ENCODE measurements at regions not wholly inside any gene's neighbourhood (a gene's known extent, or its start where the extent isn't known, plus 50 kb on each side); places are given as distances from the start of the nearest gene placed in this dataset.

DNA sequence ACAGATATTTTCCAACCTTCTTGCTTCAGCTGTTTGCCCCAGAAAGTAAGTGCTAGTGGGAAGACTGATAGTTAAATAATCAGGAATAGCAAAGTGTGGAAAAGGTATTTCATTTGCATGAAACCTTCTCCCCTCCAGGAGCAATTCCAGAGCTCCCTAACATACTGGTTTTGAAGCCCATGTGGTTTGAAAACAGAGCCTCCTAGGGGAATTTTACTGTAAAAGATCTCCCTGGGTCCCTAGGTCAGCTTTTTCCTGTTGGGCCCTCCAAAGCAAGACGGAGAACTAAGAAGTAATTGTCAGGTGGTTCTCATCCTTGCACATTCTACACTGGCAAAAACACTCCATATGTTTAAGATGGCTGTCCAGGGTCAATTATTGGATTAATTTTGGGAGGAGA, 218.7 kb upstream of the FOXD3 start:
- Mint-ChIP-seq H3K4me3 (no peak overlapping the region), H3K9me3 (no peaks in the 10 kb centered on the region), H3K27me3 (peaks cover 11% of the 10 kb centered on the region), H3K4me1 (no peaks in the 10 kb centered on the region), H3K27ac (no peak overlapping the region), H3K36me3 (no peaks in the 10 kb centered on the region)
- DNase-seq = no peak

DNA sequence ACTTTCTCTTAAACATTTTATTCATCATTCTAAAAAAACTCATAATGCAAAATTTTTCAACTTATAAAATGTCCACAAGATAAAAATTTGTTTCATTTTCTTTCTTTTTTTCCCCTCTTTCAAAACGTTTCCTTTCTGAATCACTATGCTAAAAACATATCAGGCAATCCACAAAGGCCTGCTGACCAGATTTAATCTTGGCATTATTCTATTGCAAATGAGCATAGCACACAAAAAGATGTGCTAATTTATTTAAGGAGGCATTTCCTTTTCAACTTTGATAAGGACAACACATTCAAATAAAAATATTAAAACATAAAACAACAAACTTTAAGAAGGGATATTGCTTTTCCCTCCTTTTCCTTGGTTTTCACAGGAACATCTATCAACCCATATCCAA, 215.3 kb upstream of the FOXD3 start:
- no peak for DNase-seq
- H3K4me1 Mint-ChIP-seq = peaks cover 3% of the 10 kb centered on the region
- H3K27ac Mint-ChIP-seq = no peak overlapping the region
- H3K9me3 Mint-ChIP-seq = no peaks in the 10 kb centered on the region
- H3K36me3 Mint-ChIP-seq = no peaks in the 10 kb centered on the region
- peaks cover 11% of the 10 kb centered on the region for H3K27me3 Mint-ChIP-seq
- H3K4me3 Mint-ChIP-seq = no peak overlapping the region

DNA sequence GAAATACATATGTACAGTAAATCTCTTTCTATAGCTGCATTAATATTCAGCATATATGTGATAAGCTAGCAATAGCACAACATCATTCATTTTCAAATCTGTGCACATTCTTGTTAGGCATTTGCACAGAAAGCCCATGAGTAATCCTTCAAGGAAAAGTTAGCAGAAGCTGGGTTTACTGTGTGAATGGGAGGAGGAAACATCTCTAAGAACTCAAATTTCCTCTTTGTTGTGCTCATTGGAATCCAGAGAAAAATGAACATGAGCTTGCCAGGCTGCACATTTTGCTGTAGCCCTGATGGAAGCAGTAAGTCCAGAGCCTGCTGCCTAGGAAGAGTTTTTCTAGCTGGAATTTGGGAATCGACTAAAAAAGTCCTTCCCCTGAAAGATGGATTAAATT, 214.2 kb upstream of the FOXD3 start:
- H3K4me3 Mint-ChIP-seq = no peak overlapping the region

DNA sequence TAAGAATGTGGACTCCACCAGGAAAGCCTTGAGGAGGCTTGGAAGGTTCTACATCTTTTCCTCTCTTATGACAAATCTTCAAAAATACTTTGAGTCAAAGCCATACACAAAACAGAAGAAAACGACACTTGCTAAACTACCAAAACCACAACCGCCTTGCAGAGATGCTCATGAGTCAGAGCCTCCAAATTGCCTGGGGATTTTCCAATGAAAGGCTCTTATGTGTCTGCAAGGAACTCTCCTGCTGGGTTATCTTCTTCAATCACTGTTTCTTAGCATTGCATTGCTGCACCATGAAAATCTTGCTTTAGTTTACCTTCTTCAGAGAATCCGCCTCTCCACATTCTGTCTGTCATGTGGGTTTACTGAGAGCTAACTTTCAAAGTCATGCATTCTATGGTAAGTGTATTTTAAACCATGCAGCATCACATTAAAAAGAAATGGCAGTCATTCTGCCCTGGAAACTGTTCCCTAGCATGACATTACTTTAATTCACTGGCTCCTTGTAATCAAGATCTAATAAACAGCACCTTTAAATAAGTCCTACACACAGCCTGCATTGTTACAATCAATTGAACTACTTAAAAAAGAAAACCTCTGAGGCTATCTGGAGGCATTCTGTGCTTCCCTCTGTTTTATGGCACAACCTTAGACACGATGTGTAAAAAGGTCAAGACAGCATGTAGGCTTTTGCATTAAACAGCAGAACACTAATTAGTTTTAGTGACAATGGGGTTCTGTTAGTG, 210.0 kb upstream of the FOXD3 start:
- H3K4me3 Mint-ChIP-seq = no peak overlapping the region
- peaks cover 6% of the 10 kb centered on the region for H3K4me1 Mint-ChIP-seq
- no peak overlapping the region for H3K27ac Mint-ChIP-seq
- no peaks in the 10 kb centered on the region for H3K9me3 Mint-ChIP-seq
- peaks cover 9% of the 10 kb centered on the region for H3K27me3 Mint-ChIP-seq
- H3K36me3 Mint-ChIP-seq = no peaks in the 10 kb centered on the region
- no peak for DNase-seq

More for the DNA sequence above, 214.2 kb upstream of the FOXD3 start:
- no peak for DNase-seq
- Mint-ChIP-seq H3K27me3 (peaks cover 16% of the 10 kb centered on the region), H3K9me3 (no peaks in the 10 kb centered on the region), H3K4me1 (peaks cover 6% of the 10 kb centered on the region), H3K36me3 (no peaks in the 10 kb centered on the region), H3K27ac (no peak overlapping the region)

DNA sequence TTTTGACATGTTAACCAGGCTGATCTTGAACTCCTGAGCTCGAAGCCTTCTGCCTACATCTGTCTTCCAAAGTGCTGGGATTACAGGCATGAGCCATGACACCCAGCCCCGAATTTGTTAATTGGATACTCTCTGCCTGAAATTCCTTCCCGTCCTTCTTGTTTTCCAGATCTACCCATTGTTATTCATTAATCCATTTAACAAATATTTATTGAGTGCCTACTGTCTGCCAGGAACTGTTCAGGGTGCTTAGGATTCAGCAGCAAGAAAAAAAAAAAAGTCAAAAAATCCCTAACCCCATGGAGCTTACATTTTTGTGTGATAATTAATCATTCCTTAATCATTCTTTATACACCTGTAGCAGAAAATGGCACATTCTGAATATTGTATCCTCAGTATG, 206.8 kb upstream of the FOXD3 start:
- Mint-ChIP-seq H3K4me3 (no peak overlapping the region), H3K27me3 (peaks cover 9% of the 10 kb centered on the region), H3K9me3 (no peaks in the 10 kb centered on the region), H3K4me1 (peaks cover 6% of the 10 kb centered on the region), H3K27ac (no peak overlapping the region), H3K36me3 (no peaks in the 10 kb centered on the region)
- DNase-seq = no peak

DNA sequence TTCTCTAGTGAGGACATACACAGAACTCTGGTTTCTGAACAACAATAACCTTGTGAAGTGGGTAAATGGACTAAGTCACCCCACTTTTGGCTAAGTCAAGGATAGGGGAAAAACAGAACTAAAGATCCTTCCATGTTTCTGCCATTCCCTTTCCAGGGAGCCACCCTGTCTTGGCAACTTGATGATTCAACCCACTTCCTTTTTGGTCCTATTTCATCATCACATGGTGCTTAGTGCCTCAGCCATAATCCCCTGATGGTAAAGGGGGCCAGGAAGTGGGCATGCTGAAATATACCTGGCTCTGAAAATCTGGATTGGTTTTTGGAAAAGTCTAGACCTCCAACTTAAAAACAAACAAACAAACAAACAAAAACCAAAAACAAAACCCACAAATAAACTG, 206.4 kb upstream of the FOXD3 start:
- Mint-ChIP-seq H3K27me3 (peaks cover 9% of the 10 kb centered on the region), H3K36me3 (no peaks in the 10 kb centered on the region), H3K9me3 (no peaks in the 10 kb centered on the region), H3K4me3 (no peak overlapping the region), H3K27ac (no peak overlapping the region), H3K4me1 (peaks cover 6% of the 10 kb centered on the region)
- no peak for DNase-seq

DNA sequence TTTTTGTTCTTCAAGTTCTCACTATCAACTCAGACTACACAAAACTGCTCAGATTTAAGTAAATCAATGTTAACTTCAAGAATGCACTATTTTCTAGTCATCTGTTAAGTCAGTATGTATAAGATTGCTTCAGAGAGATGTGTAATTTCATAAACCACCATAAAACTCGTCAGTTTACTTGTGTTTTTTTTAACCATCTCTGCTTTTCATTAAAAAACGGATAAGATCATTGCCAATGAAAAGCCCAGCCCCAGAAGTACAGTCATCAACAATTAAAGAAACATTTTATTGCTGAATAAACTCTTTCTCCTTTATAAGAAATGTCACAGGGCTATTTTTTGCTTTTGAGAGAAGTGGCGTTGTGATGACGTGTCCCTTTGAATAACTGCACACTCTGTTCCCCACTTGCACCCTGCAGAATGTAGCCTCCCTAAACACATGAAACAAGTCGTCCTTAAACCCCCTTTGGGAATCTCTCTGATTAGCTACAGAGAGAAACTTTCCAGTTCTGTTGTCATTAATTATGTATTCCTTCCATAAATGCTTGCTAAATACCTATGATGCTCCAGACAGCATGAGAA, 202.7 kb upstream of the FOXD3 start:
- no peak for DNase-seq
- Mint-ChIP-seq H3K27me3 (peaks cover 14% of the 10 kb centered on the region), H3K27ac (no peak overlapping the region), H3K36me3 (no peaks in the 10 kb centered on the region), H3K9me3 (no peaks in the 10 kb centered on the region), H3K4me3 (no peak overlapping the region), H3K4me1 (peaks cover 6% of the 10 kb centered on the region)

DNA sequence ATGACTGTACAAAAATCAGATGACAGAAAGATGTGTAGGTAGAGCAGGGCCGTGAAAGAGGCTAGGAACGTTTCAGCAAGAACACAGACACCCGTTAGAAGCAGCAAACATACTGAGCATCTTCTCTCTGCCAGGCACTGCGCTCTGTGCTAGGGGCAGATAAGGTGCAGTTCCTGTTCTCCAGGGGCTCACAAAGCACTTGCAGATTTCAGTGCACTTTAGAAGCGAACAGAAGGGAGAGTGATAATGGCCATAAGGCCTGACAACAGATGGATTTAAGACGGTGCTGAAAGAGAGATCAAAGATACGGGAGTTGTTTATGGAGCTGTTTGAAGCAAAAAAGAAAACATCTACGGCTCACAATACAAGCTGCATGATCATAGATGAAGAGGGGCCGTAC, 200.3 kb upstream of the FOXD3 start:
- Mint-ChIP-seq H3K27ac (no peak overlapping the region), H3K4me3 (no peak overlapping the region), H3K4me1 (peaks cover 7% of the 10 kb centered on the region), H3K27me3 (peaks cover 20% of the 10 kb centered on the region), H3K36me3 (no peaks in the 10 kb centered on the region), H3K9me3 (no peaks in the 10 kb centered on the region)
- no peak for DNase-seq

DNA sequence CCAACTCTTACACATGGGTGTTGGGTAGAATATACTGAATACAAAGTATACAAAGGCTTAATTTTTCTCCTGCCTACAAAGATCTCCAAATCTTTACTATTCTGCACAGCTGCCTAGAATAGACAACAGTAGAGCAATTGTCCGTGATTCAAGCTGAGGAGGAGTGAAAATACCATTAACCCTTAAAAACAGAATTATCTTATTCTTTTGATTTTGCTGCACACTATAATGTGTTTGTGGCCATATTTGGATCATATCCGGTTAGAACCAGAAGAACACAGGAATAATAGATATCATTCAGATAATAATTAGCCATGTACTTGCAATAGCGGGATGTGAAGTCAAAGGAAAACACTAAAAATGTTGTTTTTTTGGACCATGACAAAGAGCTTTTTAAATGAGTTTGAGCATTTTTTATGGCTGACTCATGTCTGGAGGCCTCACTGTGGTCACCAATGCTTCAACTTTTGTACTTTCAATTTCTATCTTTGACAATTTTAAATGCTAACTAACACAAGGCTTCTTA, 197.6 kb upstream of the FOXD3 start:
- Mint-ChIP-seq H3K4me1 (peaks cover 7% of the 10 kb centered on the region), H3K4me3 (no peak overlapping the region), H3K27me3 (peaks cover 36% of the 10 kb centered on the region), H3K9me3 (no peaks in the 10 kb centered on the region), H3K36me3 (no peaks in the 10 kb centered on the region), H3K27ac (no peak overlapping the region)
- no peak for DNase-seq

DNA sequence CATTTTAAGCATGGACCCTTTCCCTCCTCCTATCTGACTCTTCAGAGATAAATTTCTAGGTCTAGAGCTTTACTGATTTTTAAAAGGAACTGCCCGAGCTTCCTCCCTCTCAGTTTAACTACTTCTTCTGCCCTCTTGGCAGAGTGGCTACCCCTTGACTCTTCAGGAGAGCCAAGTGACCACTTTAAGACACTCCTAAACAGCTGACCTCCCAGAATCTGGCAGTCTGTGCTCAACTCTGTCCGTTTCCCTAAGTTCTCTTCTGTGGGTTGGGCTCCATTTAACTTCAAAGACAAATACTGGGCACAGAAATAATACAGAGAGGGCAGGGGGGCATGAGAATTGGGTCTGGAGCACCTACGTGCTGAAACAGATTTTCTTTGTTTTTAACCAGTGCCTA, 196.3 kb upstream of the FOXD3 start:
- Mint-ChIP-seq H3K9me3 (no peaks in the 10 kb centered on the region), H3K4me3 (no peak overlapping the region), H3K4me1 (peaks cover 7% of the 10 kb centered on the region), H3K27me3 (peaks cover 44% of the 10 kb centered on the region), H3K27ac (no peak overlapping the region), H3K36me3 (no peaks in the 10 kb centered on the region)
- DNase-seq = no peak

DNA sequence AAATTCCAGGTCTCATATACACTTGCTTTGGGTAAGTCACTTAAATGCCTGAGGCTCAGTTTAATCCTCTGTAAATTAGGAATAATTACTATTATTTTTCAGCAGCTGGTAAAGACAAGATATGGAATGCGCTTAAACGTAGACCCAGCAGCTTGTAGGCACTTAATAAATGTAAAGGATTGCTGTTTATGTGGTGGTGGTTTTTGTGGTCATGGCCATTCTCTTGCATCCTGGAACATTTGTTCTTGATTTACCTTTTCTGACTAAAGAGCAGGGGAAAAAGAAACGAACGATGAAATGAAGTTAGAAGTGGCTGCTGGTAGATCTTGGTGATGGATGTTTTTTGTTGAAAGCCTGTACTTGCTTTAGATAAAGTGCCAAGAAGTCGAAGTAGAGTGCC, 195.0 kb upstream of the FOXD3 start:
- H3K4me3 Mint-ChIP-seq = no peak overlapping the region
- no peak overlapping the region for H3K27ac Mint-ChIP-seq
- peaks cover 3% of the 10 kb centered on the region for H3K4me1 Mint-ChIP-seq
- H3K9me3 Mint-ChIP-seq = no peaks in the 10 kb centered on the region
- DNase-seq = no peak
- no peaks in the 10 kb centered on the region for H3K36me3 Mint-ChIP-seq
- H3K27me3 Mint-ChIP-seq = peaks cover 37% of the 10 kb centered on the region

DNA sequence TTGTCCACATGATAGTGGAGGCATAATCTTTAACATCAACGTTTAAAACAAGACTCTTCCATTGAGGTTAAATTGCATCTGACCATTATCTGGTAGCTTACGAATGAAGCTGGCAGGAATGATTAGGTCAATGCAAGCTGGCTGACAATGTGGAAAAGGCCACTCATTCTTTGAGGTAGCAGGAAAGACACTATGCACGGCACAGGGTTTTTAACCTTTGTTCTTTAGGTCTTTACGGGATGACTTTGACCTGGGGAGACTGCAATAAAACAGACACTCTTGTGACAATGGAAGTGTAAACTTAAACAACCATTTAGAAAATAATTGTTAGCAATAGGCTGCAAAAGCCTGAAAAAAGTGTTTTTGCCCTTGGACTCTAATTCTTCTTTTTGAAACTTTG, 193.8 kb upstream of the FOXD3 start:
- peaks cover 33% of the 10 kb centered on the region for H3K27me3 Mint-ChIP-seq
- no peaks in the 10 kb centered on the region for H3K36me3 Mint-ChIP-seq
- peaks cover 3% of the 10 kb centered on the region for H3K4me1 Mint-ChIP-seq
- H3K4me3 Mint-ChIP-seq = no peak overlapping the region
- H3K9me3 Mint-ChIP-seq = no peaks in the 10 kb centered on the region
- H3K27ac Mint-ChIP-seq = no peak overlapping the region
- no peak for DNase-seq

DNA sequence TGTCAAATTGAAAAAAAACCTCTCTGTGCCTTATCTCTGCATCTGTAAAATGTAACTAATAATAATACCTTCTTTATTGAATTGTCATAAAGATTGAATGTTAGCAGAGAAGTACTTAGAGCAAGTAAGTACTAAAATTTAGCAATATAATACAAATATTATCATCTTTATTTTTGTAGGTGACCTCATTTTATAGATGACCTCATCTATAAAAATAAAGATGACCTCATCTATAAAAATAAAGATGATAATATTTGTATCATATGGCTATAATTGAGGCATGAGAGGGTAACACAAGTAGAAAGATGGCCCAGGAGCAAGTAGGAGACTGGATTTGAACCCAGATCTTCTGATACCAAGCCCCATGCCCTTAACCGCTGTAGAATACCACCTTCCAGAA, 193.2 kb upstream of the FOXD3 start:
- no peak overlapping the region for H3K4me3 Mint-ChIP-seq
- H3K27ac Mint-ChIP-seq = no peak overlapping the region
- no peak for DNase-seq
- H3K36me3 Mint-ChIP-seq = no peaks in the 10 kb centered on the region
- H3K9me3 Mint-ChIP-seq = no peaks in the 10 kb centered on the region
- H3K27me3 Mint-ChIP-seq = peaks cover 36% of the 10 kb centered on the region
- peaks cover 3% of the 10 kb centered on the region for H3K4me1 Mint-ChIP-seq

DNA sequence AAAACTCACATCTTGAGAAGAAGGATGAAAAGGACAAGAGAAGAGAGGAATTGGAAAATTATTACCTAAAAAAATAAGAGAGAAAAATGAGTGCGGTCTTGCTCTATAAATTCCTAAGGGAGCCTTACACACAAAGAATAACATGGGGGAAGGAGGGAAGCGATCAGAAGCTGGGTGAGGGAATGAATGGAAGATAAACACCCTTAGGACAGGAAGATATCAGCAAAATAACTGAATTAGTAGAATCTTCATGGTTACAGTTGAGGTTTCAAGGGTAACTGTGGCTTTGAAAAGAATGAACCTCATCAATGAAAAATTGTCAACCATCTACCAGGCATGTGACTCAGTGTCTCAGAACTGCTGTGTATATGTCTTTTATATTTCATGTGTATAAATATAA, 192.5 kb upstream of the FOXD3 start:
- DNase-seq = no peak
- no peak overlapping the region for H3K27ac Mint-ChIP-seq
- H3K9me3 Mint-ChIP-seq = no peaks in the 10 kb centered on the region
- no peaks in the 10 kb centered on the region for H3K36me3 Mint-ChIP-seq
- H3K27me3 Mint-ChIP-seq = peaks cover 36% of the 10 kb centered on the region
- no peaks in the 10 kb centered on the region for H3K4me1 Mint-ChIP-seq
- no peak overlapping the region for H3K4me3 Mint-ChIP-seq

DNA sequence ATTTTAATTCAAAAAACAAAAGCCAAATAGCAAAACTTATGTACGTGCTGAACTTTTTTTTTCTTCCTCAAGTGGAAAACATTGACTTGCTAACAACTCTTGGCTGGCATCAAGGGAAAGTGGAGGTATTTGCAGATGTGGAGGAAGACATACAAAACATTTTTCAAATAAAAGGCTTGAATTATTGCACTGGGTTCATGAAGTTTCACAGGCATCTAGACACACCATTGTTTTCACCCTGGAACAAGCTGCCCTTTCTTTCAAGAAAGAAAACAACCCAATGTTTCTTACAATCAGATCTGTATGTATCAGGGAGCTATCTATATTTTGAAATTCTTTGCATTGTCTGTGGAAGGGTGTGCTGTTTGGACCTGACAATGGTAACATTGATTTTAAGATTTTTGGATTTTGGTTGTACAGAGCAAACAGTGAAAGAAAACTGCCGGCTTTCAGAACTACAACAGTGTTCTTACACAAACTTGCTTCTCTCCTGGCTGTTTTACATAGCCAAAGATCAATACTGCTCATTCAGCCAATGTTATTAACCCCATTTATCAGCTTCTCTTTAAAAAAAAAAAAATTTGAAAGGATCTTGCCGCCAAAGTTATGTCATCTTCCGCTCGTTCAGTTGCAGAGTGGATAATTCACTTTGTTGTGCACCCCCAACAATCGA, 187.7 kb upstream of the FOXD3 start:
- no peak overlapping the region for H3K4me3 Mint-ChIP-seq
- no peaks in the 10 kb centered on the region for H3K36me3 Mint-ChIP-seq
- H3K4me1 Mint-ChIP-seq = no peaks in the 10 kb centered on the region
- peaks cover 25% of the 10 kb centered on the region for H3K27me3 Mint-ChIP-seq
- no peak for DNase-seq
- no peaks in the 10 kb centered on the region for H3K9me3 Mint-ChIP-seq
- H3K27ac Mint-ChIP-seq = no peak overlapping the region

DNA sequence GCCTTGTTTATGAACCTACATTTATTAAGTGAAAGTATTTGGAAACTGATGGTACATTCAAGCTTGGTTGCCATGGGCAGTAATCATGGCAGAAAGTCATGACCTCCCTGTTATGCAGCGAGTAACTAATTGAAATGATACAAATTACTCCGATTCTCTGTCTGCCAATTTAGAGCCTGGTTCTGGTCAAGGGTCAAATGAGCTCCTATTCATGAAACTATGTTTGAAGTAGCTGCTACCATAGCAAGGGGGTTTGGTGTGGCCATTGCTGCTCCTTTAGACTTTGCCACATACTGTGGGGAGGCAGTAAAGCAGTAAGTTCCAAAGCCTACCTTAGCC, 187.2 kb upstream of the FOXD3 start:
- no peak overlapping the region for H3K4me3 Mint-ChIP-seq
- no peaks in the 10 kb centered on the region for H3K36me3 Mint-ChIP-seq
- no peak for DNase-seq
- H3K27ac Mint-ChIP-seq = no peak overlapping the region
- H3K9me3 Mint-ChIP-seq = no peaks in the 10 kb centered on the region
- H3K4me1 Mint-ChIP-seq = no peaks in the 10 kb centered on the region
- H3K27me3 Mint-ChIP-seq = peaks cover 22% of the 10 kb centered on the region

Measured in activated naive CD8-positive, alpha-beta T cell treated with anti-CD3 and anti-CD28 coated beads for 36 hours (primary cell).